Fibroblast of the aortic adventitia (primary cell): ENCODE measurements at regions not wholly inside any gene's neighbourhood (a gene's known extent, or its start where the extent isn't known, plus 50 kb on each side); places are given as distances from the start of the nearest gene placed in this dataset.

ENCODE experiments used
- DNase-seq: peaks from one replicate; pipeline ENCODE4 v3.0.0-alpha.2; 2010; ENCODE audit warnings: low read depth
- H3K4me3 ChIP-seq: 2 replicates; pipeline ENCODE4 v1.5.1; 2011; ENCODE audit warnings: low read depth, mild to moderate bottlenecking, control low read depth, low read length, moderate library complexity
- TF ChIP-seq, protein P1 (sequence below): IDR thresholded peaks from 2 replicates; pipeline ENCODE4 v1.5.1; 2011; ENCODE audit warnings: mild to moderate bottlenecking, low read length, control low read depth, inconsistent platforms; ENCODE audit not compliant: insufficient read depth

DNA sequence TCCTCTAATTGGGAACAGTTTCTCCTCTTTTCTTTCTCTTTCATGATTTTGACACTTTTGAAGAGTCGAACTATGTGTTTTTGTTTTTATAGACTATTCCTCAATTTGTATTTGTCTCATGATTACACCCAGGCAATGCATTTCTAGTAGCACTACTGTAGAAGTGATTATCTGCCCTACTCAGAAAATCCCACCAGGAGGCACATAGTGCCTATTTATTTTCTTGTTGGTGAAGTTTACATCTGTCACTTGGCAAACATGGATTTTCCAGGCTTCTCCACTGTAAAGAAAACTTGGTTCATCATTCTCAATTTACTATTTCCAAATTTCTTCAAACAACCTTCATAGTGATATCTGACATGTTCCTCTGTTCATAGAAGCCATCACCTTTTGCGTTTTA is 893.9 kb downstream of the CCSER2 start:
- DNase-seq, result no peak
- H3K4me3 ChIP-seq, result no peak overlapping the region
- TF ChIP-seq, protein P1, sequence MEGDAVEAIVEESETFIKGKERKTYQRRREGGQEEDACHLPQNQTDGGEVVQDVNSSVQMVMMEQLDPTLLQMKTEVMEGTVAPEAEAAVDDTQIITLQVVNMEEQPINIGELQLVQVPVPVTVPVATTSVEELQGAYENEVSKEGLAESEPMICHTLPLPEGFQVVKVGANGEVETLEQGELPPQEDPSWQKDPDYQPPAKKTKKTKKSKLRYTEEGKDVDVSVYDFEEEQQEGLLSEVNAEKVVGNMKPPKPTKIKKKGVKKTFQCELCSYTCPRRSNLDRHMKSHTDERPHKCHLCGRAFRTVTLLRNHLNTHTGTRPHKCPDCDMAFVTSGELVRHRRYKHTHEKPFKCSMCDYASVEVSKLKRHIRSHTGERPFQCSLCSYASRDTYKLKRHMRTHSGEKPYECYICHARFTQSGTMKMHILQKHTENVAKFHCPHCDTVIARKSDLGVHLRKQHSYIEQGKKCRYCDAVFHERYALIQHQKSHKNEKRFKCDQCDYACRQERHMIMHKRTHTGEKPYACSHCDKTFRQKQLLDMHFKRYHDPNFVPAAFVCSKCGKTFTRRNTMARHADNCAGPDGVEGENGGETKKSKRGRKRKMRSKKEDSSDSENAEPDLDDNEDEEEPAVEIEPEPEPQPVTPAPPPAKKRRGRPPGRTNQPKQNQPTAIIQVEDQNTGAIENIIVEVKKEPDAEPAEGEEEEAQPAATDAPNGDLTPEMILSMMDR, result no peak

DNA sequence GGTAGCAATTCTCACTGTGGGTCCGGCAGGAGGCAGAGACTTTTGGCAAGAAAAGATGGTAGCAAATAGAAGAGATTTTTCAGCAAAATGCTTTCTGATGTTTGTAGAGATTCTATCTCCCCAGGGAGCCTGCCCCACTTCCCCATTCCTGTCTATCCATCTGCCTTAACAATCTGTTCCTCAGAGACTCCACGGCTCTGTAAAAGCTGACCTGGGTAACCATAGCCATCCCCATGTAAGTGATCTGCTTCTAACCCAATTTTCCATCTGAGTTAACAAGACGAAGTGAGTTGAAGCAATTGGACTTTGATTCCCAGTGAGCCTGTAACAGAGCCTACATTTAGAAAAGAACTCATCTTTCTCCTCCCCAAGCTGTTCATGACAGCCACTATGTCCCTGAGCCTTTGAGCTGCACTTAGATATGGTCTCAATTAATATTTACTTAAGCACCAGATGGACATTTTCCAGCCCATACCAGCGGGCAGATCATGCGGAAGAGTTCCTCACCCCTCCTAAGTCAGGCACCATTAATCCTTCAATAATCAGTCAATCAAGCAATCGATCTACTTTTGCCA is 896.1 kb downstream of the CCSER2 start:
- TF ChIP-seq, protein P1, result no peak
- H3K4me3 ChIP-seq, result no peak overlapping the region
- no peak for DNase-seq

DNA sequence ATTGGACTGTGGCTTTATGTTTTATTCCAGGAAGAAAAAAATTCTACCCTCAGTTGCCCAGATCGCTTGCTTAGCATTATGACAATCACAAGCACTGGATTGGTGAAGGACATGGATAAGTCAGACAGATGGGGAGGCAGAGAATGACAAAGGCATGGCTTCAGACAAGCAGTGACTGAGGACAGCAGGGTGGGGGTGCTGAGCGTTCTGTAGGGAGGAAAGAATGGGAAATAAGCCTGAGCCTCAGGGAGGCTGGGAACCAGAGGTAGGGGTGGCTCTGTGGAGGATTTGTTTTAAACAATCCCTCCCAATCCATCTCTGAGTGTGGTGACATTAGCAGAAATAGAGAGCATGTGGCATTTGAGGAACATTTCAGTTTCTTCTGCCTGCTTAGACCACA is 896.9 kb downstream of the CCSER2 start:
- TF ChIP-seq, protein P1, result no peak
- no peak for DNase-seq
- H3K4me3 ChIP-seq, result no peak overlapping the region

DNA sequence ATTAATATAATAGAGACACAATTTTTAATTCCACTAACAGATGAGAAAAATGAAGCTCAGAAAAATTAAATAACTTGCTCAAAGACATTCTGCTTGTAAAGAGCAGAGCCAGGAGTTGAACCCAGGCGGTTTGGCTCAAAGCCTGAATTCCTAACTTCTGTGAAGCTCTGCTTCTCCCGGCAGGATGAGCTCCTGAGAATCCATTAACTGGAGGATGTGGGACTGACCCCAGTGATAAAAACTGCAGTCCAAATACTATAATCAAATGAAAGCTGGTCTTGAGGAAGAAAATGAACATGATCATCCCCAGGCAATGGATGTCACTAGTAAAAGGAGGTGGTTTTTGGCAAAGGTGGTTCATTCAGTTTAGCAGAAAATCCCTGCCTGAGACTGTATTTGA is 898.2 kb downstream of the CCSER2 start:
- no peak for DNase-seq
- TF ChIP-seq, protein P1, result no peak
- no peak overlapping the region for H3K4me3 ChIP-seq

DNA sequence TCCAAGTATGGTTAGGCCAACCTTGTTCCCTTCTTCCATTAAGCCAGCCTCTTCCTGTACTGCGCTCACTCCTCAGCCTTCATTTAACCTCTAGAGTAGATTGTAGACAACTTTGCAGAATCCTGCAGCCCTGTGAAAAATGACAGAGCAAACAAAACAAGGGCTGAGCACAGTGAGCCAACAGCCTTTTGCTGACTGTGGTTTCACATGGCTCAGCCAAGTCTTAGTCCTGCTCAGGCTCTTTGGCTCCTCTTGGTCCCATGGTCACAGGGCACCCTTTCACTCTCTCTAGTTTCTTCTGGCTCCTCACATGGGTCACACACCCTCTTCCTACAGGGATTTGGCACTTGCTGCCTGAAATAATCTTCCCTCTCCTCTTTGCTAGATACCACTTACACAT is 900.3 kb downstream of the CCSER2 start:
- no peak for DNase-seq
- TF ChIP-seq, protein P1, result no peak
- no peak overlapping the region for H3K4me3 ChIP-seq

DNA sequence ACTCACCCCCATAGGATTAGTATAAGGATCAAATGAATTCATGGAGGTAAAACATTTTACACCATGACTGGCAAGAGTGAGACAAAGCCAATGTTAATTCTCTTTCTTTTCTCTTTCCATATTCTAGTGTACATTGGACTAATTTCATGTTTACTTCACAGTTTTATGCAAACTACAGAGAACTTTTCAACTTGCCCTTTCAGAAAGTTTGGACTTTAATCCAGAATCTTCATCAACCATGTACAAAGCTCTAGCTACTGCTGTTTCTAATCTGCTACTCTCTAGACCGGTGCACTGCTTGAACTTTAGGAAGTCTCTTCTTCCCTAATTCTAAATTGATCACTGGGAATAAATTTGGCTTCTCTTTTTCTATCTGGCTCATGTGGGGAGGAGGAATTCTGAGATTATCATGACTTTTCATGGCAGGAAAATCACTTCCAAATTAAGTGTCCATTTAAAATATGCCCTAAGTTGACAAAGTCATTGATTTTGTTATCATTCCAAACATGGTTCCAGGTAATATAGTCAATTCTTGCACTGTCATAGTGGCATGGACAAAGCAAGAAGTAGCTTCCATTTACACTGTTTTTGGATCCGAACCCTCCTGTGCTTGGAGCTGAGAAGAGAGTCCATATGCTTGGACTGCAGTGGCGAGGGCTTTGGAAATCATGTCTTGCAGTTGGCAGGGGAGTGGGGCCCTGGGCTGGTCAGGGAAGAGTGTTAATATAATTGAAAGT is 903.3 kb downstream of the CCSER2 start:
- no peak for DNase-seq
- TF ChIP-seq, protein P1, result no peak
- no peak overlapping the region for H3K4me3 ChIP-seq

DNA sequence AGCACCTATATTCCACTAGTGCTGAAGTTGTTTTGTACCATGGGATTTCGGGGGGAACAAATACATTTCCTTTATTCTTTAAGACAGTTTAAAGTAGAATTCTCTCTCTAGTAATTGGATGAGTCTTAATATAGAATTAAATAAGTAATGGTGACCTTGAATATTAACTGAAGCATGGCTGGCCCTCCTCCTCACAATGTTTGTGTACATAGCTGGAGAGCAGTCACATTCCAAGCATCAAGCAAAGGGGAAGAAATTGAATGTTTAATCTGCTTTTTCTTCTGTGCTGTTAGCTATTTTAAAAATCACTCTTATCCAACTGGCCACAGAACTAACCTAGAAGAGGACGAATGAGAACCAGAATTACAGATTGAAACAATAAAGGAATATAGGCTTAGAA is 906.9 kb downstream of the CCSER2 start:
- DNase-seq, result no peak
- no peak overlapping the region for H3K4me3 ChIP-seq
- TF ChIP-seq, protein P1, result no peak
